ENCODE measurements at regions not wholly inside any gene's neighbourhood (a gene's known extent, or its start where the extent isn't known, plus 50 kb on each side); places are given as distances from the start of the nearest gene placed in this dataset.

GRCh38 chr6:105935416-105935815, 150.7 kb upstream of the PRDM1 start:
- H3K27me3 Mint-ChIP-seq (ENCODE audit: low read depth): peaks cover 5% of the 10 kb centered on the region

GRCh38 chr6:105934708-105935107, 151.4 kb upstream of the PRDM1 start:
- H3K27ac Mint-ChIP-seq (ENCODE audit: unreplicated experiment): no peak overlapping the region
- H3K4me1 Mint-ChIP-seq (ENCODE audit: low read depth): no peaks in the 10 kb centered on the region
- no peak for TF ChIP-seq CTCF (IDR thresholded peaks at IDR 0.05)
- H3K36me3 Mint-ChIP-seq (ENCODE audit: low read depth): no peaks in the 10 kb centered on the region
- DNase-seq (ENCODE audit: low spot score): no peak
- H3K4me3 Mint-ChIP-seq (ENCODE audit: unreplicated experiment): no peak overlapping the region
- H3K9me3 Mint-ChIP-seq (ENCODE audit: low read depth): no peaks in the 10 kb centered on the region
- H3K27me3 Mint-ChIP-seq (ENCODE audit: low read depth): peaks cover 7% of the 10 kb centered on the region

More at GRCh38 chr6:105935416-105935815, 150.7 kb upstream of the PRDM1 start:
- Mint-ChIP-seq H3K4me1 (ENCODE audit: low read depth) (no peaks in the 10 kb centered on the region), H3K27ac (ENCODE audit: unreplicated experiment) (no peak overlapping the region), H3K9me3 (ENCODE audit: low read depth) (no peaks in the 10 kb centered on the region), H3K36me3 (ENCODE audit: low read depth) (no peaks in the 10 kb centered on the region), H3K4me3 (ENCODE audit: unreplicated experiment) (no peak overlapping the region)
- no peak for TF ChIP-seq CTCF (IDR thresholded peaks at IDR 0.05)
- no peak for DNase-seq (ENCODE audit: low spot score)

- no peak overlapping the region for H3K27ac Mint-ChIP-seq (ENCODE audit: unreplicated experiment)
- no peak for TF ChIP-seq CTCF (IDR thresholded peaks at IDR 0.05)
- H3K4me1 Mint-ChIP-seq (ENCODE audit: low read depth): no peaks in the 10 kb centered on the region
- no peaks in the 10 kb centered on the region for H3K9me3 Mint-ChIP-seq (ENCODE audit: low read depth)
- peaks cover 3% of the 10 kb centered on the region for H3K27me3 Mint-ChIP-seq (ENCODE audit: low read depth)
- DNase-seq (ENCODE audit: low spot score): no peak
- H3K36me3 Mint-ChIP-seq (ENCODE audit: low read depth): no peaks in the 10 kb centered on the region
- H3K4me3 Mint-ChIP-seq (ENCODE audit: unreplicated experiment): no peak overlapping the region
Measured at GRCh38 chr6:105932440-105932839, 153.7 kb upstream of the PRDM1 start.

- Mint-ChIP-seq H3K27me3 (ENCODE audit: low read depth) (peaks cover 9% of the 10 kb centered on the region), H3K4me3 (ENCODE audit: unreplicated experiment) (no peak overlapping the region), H3K9me3 (ENCODE audit: low read depth) (no peaks in the 10 kb centered on the region), H3K27ac (ENCODE audit: unreplicated experiment) (no peak overlapping the region), H3K36me3 (ENCODE audit: low read depth) (no peaks in the 10 kb centered on the region), H3K4me1 (ENCODE audit: low read depth) (no peaks in the 10 kb centered on the region)
- TF ChIP-seq CTCF (IDR thresholded peaks at IDR 0.05): no peak
- DNase-seq (ENCODE audit: low spot score): no peak
Measured at GRCh38 chr6:105929626-105930025, 156.5 kb upstream of the PRDM1 start.

- no peak for DNase-seq (ENCODE audit: low spot score)
- Mint-ChIP-seq H3K9me3 (ENCODE audit: low read depth) (peaks cover 5% of the 10 kb centered on the region), H3K27me3 (ENCODE audit: low read depth) (peaks cover 24% of the 10 kb centered on the region), H3K36me3 (ENCODE audit: low read depth) (peaks cover 3% of the 10 kb centered on the region), H3K4me3 (ENCODE audit: unreplicated experiment) (no peak overlapping the region), H3K27ac (ENCODE audit: unreplicated experiment) (no peak overlapping the region), H3K4me1 (ENCODE audit: low read depth) (no peaks in the 10 kb centered on the region)
- no peak for TF ChIP-seq CTCF (IDR thresholded peaks at IDR 0.05)
Measured at GRCh38 chr6:105926318-105926717, 159.8 kb upstream of the PRDM1 start.
